ENCODE measurements at regions not wholly inside any gene's neighbourhood (a gene's known extent, or its start where the extent isn't known, plus 50 kb on each side); places are given as distances from the start of the nearest gene placed in this dataset.

DNA sequence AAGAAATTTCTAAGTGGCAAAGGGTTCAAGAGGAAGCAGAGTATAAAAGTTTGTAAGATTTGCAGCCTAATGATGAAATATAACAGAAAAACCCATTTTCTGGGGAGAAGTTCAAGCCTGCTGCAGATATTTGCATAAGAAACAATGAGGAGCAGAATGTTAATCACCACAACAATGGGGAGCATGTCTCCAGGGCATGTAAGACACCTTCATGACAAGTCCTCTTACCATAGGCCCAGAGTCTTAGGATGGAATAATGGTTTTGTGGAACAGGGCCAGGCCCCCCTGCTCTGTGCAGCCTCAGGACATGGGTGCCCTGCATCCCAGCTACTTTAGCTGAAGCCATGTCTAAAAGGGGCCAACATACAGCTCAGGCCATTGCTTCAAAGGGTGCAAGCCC is 809.0 kb upstream of the SLITRK5 start:
- H3K4me2 ChIP-seq (ENCODE audit: control insufficient read depth, extremely low read depth, insufficient read depth, low read depth, low read length): no peak overlapping the region
- H3K9me1 ChIP-seq (ENCODE audit: control insufficient read depth, extremely low read depth, insufficient read depth, low read length): no peaks in the 10 kb centered on the region
- TF ChIP-seq CTCF (optimal IDR thresholded peaks at IDR 0.05 in 1 of 3, IDR thresholded peaks at IDR 0.05 in 1 of 3, conservative IDR thresholded peaks at IDR 0.05 in 1 of 3; ENCODE audit: extremely low read depth in 1 of 3, insufficient read depth in 2 of 3, low read length in 3 of 3) (no peak), EZH2 (IDR thresholded peaks at IDR 0.05; ENCODE audit: low read length) (no peak)
- no peaks in the 10 kb centered on the region for H3K79me2 ChIP-seq (ENCODE audit: control insufficient read depth, insufficient read depth, low read length)
- no peaks in the 10 kb centered on the region for H3K36me3 ChIP-seq (ENCODE audit: control insufficient read depth in 2 of 2, extremely low read depth in 1 of 2, insufficient read depth in 2 of 2, low read length in 2 of 2)
- H3K27ac ChIP-seq (ENCODE audit: control insufficient read depth, insufficient read depth, low read length): no peak overlapping the region
- no peak overlapping the region for H2AFZ ChIP-seq (ENCODE audit: control insufficient read depth, low read length)
- dilution Hi-C loops (cut with MboI; ENCODE audit: extremely low pct_ligation_motif_present, low sequenced_read_pairs): no loop called here
- H4K20me1 ChIP-seq (ENCODE audit: control insufficient read depth, extremely low read depth, insufficient read depth, low read length): no peaks in the 10 kb centered on the region
- H3K4me3 ChIP-seq (ENCODE audit: control insufficient read depth in 2 of 3, extremely low read depth in 1 of 3, insufficient read depth in 2 of 3, low read depth in 1 of 3, low read length in 3 of 3): no peak overlapping the region
- no peak for FAIRE-seq
- H3K9ac ChIP-seq (ENCODE audit: control insufficient read depth, extremely low read depth, insufficient read depth, low read length): no peak overlapping the region
- H3K27me3 ChIP-seq (ENCODE audit: control insufficient read depth, extremely low read depth, insufficient read depth, low read length): no peaks in the 10 kb centered on the region
- no peaks in the 10 kb centered on the region for H3K9me3 ChIP-seq (ENCODE audit: control insufficient read depth, low read depth, low read length)
- DNase-seq (ENCODE audit: low read depth, low spot score): no peak
- no peaks in the 10 kb centered on the region for H3K4me1 ChIP-seq (ENCODE audit: control insufficient read depth, extremely low read depth, insufficient read depth, low read length)

DNA sequence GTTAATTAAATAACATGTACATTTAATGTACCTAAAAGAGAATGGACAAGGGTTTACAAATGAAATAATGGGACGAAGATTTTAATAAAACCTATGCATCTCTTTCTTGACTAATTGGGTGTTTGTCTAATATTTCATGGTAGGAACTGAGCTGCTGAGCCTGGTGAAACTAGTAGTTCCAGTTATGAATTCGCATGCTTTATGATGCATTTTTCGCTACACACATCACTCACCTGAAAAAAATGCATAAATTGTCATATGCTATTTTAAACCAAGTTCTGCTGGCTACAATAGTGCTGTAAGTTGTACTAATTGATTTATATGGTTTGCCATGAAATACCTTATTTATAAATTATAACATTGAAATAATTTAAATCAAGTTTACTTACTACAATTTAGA is 806.8 kb upstream of the SLITRK5 start:
- no peak for TF ChIP-seq CTCF (optimal IDR thresholded peaks at IDR 0.05 in 1 of 3, IDR thresholded peaks at IDR 0.05 in 1 of 3, conservative IDR thresholded peaks at IDR 0.05 in 1 of 3; ENCODE audit: extremely low read depth in 1 of 3, insufficient read depth in 2 of 3, low read length in 3 of 3)
- no peak for TF ChIP-seq EZH2 (IDR thresholded peaks at IDR 0.05; ENCODE audit: low read length)
- Histone ChIP-seq H3K4me1 (ENCODE audit: control insufficient read depth, extremely low read depth, insufficient read depth, low read length) (no peaks in the 10 kb centered on the region), H3K9me1 (ENCODE audit: control insufficient read depth, extremely low read depth, insufficient read depth, low read length) (no peaks in the 10 kb centered on the region), H3K36me3 (ENCODE audit: control insufficient read depth in 2 of 2, extremely low read depth in 1 of 2, insufficient read depth in 2 of 2, low read length in 2 of 2) (no peaks in the 10 kb centered on the region), H4K20me1 (ENCODE audit: control insufficient read depth, extremely low read depth, insufficient read depth, low read length) (no peaks in the 10 kb centered on the region), H3K79me2 (ENCODE audit: control insufficient read depth, insufficient read depth, low read length) (no peaks in the 10 kb centered on the region), H3K4me3 (ENCODE audit: control insufficient read depth in 2 of 3, extremely low read depth in 1 of 3, insufficient read depth in 2 of 3, low read depth in 1 of 3, low read length in 3 of 3) (no peak overlapping the region), H3K4me2 (ENCODE audit: control insufficient read depth, extremely low read depth, insufficient read depth, low read depth, low read length) (no peak overlapping the region), H2AFZ (ENCODE audit: control insufficient read depth, low read length) (no peak overlapping the region), H3K9ac (ENCODE audit: control insufficient read depth, extremely low read depth, insufficient read depth, low read length) (no peak overlapping the region), H3K9me3 (ENCODE audit: control insufficient read depth, low read depth, low read length) (no peaks in the 10 kb centered on the region), H3K27me3 (ENCODE audit: control insufficient read depth, extremely low read depth, insufficient read depth, low read length) (no peaks in the 10 kb centered on the region), H3K27ac (ENCODE audit: control insufficient read depth, insufficient read depth, low read length) (no peak overlapping the region)
- DNase-seq (ENCODE audit: low read depth, low spot score) (no peak), FAIRE-seq (no peak)
- dilution Hi-C loops (cut with MboI; ENCODE audit: extremely low pct_ligation_motif_present, low sequenced_read_pairs): no loop called here
